Natural killer cell (primary cell): ENCODE measurements at regions not wholly inside any gene's neighbourhood (a gene's known extent, or its start where the extent isn't known, plus 50 kb on each side); places are given as distances from the start of the nearest gene placed in this dataset.

Source experiments
- ATAC-seq, 3 donors: fragments of 150-1000 bp in 2 of 3; fragments of 200-7000 bp in 1 of 3; cut with Tn5 transposase; 1 replicate in 1 of 3; 2 replicates in 2 of 3; pipeline ENCODE4 v1.10.0; 2021; ENCODE audit warnings: mild to moderate bottlenecking in 2 of 3, moderate library complexity in 2 of 3
- DNase-seq, 2 donors: peaks; one replicate each; pipeline versions ENCODE4 v3.0.0 to v3.0.0-alpha.2; 2013 to 2021; ENCODE audit warnings: mixed read lengths in 1 of 2
- H3K27ac ChIP-seq: one replicate; pipeline ENCODE4 v1.5.1; 2013; ENCODE audit warnings: mild to moderate bottlenecking, low read length
- H3K27me3 ChIP-seq: one replicate; pipeline ENCODE4 v1.6.1; 2013; ENCODE audit warnings: low read length; ENCODE audit not compliant: control insufficient read depth, insufficient read depth
- H3K36me3 ChIP-seq: one replicate; pipeline ENCODE4 v1.6.1; 2013; ENCODE audit warnings: low read length; ENCODE audit not compliant: control insufficient read depth, insufficient read depth
- H3K4me1 ChIP-seq: one replicate; pipeline ENCODE4 v1.6.1; 2013; ENCODE audit warnings: low read length; ENCODE audit not compliant: control insufficient read depth, insufficient read depth
- H3K4me3 ChIP-seq: one replicate; pipeline ENCODE4 v1.5.1; 2013; ENCODE audit warnings: low read length
- H3K9me3 ChIP-seq: one replicate; pipeline ENCODE4 v1.6.1; 2013; ENCODE audit warnings: low read length; ENCODE audit not compliant: control insufficient read depth, insufficient read depth
- H3K27ac Mint-ChIP-seq, 2 donors: one replicate each; pipeline ENCODE4 v1.8.0; 2022; ENCODE audit warnings: mild to moderate bottlenecking in 2 of 2, mixed read lengths in 2 of 2, moderate library complexity in 1 of 2
- H3K27me3 Mint-ChIP-seq, 2 donors: one replicate each; pipeline ENCODE4 v1.8.0; 2022; ENCODE audit warnings: low read depth in 2 of 2, mixed read lengths in 2 of 2
- H3K36me3 Mint-ChIP-seq: one replicate; pipeline ENCODE4 v1.8.0; 2022; ENCODE audit warnings: mixed read lengths
- H3K4me1 Mint-ChIP-seq, 2 donors: one replicate each; pipeline ENCODE4 v1.8.0; 2022; ENCODE audit warnings: mixed read lengths in 2 of 2
- H3K4me3 Mint-ChIP-seq: one replicate; pipeline ENCODE4 v1.8.0; 2022; ENCODE audit warnings: mild to moderate bottlenecking, moderate library complexity, mixed read lengths
- H3K9me3 Mint-ChIP-seq, 2 donors: one replicate each; pipeline ENCODE4 v1.8.0; 2022; ENCODE audit warnings: mixed read lengths in 2 of 2
- WGBS: methylation state at CpG from one replicate; pipeline ENCODE4 v1.1.7; 2013; ENCODE audit warnings: missing lambda C conversion rate; ENCODE audit not compliant: insufficient coverage; 5-methylcytosine and 5-hydroxymethylcytosine counted together
- intact Hi-C: fragments of 100-400 bp; cut with micrococcal nuclease; formaldehyde crosslinking; loops from one replicate; pipeline ENCODE4 v1.14.2; 2022
- TF ChIP-seq, protein P1 (sequence below): fragments of 200-600 bp; IDR thresholded peaks from one replicate; pipeline ENCODE4 v1.8.0; 2022; ENCODE audit warnings: antibody characterized with exemption

DNA sequence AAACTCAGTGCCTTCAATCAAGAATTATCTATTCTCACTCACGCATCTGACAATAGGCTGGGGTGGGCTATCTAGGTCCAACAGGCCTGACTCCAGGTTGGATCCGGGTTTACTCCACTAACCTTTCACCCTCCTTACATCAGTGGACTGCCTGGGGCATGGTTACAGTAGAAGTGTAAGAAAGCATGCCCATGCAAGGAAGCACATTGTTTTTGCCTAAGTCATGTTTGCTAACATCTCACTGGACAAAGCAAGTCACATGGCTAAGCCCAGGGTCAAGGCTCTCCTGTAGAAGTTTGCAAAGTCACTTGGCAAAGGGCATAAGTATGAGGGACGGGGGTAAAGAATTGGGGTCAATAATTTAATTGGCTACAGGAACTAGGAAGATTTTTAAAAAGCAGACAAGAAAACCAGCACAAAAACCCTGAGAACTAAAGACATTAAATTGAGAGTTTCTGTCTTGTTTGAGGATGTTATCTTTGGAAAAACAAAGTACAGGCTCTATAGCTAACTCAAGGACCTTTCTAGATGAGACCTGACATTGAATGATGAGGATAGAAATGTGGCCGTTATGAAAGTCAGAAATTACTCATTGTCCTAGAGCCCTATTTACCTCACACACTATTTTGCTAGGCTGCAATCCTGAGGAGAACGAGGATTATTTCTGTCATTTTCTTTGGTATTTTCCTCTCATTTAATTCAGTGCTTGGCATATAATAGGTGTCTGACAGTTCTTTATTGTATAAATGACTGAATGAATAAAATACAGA, 214.2 kb downstream of the IL20RB start:
- no peak for ATAC-seq
- no peak for DNase-seq
- H3K36me3 Mint-ChIP-seq: peaks cover 6% of the 10 kb centered on the region
- H3K27me3 Mint-ChIP-seq: peaks cover 0 to 11% of the 10 kb centered on the region in 2 donors
- Histone ChIP-seq H3K9me3 (no peaks in the 10 kb centered on the region), H3K4me1 (no peaks in the 10 kb centered on the region), H3K36me3 (no peaks in the 10 kb centered on the region), H3K27ac (no peak overlapping the region), H3K27me3 (no peaks in the 10 kb centered on the region), H3K4me3 (no peak overlapping the region)
- no peaks in the 10 kb centered on the region for H3K9me3 Mint-ChIP-seq
- H3K4me1 Mint-ChIP-seq: no peaks in the 10 kb centered on the region
- WGBS: 85% methylated on average over 2 of the region's 5 CpGs
- no peak overlapping the region for H3K4me3 Mint-ChIP-seq
- intact Hi-C loops: no loop called here
- TF ChIP-seq, protein P1, sequence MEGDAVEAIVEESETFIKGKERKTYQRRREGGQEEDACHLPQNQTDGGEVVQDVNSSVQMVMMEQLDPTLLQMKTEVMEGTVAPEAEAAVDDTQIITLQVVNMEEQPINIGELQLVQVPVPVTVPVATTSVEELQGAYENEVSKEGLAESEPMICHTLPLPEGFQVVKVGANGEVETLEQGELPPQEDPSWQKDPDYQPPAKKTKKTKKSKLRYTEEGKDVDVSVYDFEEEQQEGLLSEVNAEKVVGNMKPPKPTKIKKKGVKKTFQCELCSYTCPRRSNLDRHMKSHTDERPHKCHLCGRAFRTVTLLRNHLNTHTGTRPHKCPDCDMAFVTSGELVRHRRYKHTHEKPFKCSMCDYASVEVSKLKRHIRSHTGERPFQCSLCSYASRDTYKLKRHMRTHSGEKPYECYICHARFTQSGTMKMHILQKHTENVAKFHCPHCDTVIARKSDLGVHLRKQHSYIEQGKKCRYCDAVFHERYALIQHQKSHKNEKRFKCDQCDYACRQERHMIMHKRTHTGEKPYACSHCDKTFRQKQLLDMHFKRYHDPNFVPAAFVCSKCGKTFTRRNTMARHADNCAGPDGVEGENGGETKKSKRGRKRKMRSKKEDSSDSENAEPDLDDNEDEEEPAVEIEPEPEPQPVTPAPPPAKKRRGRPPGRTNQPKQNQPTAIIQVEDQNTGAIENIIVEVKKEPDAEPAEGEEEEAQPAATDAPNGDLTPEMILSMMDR: no peak
- no peak overlapping the region for H3K27ac Mint-ChIP-seq

DNA sequence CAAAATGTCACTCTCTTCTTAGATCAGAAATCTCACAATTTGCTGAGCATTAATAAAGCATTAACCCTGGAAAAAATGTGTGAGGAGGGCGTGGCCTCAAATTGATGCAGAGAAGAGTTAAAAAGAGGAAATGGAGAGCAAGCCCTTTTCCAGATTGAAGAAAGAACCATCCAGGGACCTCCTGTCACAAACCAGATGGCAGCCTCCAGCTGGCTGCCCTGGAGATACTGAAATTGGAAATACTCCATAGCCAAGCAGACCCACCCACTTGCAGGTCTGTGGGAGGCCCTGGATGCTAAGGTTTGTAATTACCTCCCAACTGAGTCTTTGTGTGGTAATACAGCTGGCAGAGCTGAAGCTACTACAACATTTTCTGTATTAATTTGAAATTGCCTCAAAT, 214.9 kb downstream of the IL20RB start:
- WGBS: 75% methylated on average over 1 of the region's 1 CpG
- ATAC-seq (no peak), DNase-seq (no peak)
- Mint-ChIP-seq H3K27ac (no peak overlapping the region), H3K36me3 (peaks cover 6% of the 10 kb centered on the region), H3K4me3 (no peak overlapping the region), H3K4me1 (no peaks in the 10 kb centered on the region), H3K27me3 (peaks cover 0 to 11% of the 10 kb centered on the region in 2 donors), H3K9me3 (no peaks in the 10 kb centered on the region)
- no peak overlapping the region for H3K27ac ChIP-seq
- intact Hi-C loops: no loop called here
- TF ChIP-seq, protein P1: no peak
- no peaks in the 10 kb centered on the region for H3K4me1 ChIP-seq
- H3K9me3 ChIP-seq: no peaks in the 10 kb centered on the region
- H3K27me3 ChIP-seq: no peaks in the 10 kb centered on the region
- H3K36me3 ChIP-seq: no peaks in the 10 kb centered on the region
- H3K4me3 ChIP-seq: no peak overlapping the region

DNA sequence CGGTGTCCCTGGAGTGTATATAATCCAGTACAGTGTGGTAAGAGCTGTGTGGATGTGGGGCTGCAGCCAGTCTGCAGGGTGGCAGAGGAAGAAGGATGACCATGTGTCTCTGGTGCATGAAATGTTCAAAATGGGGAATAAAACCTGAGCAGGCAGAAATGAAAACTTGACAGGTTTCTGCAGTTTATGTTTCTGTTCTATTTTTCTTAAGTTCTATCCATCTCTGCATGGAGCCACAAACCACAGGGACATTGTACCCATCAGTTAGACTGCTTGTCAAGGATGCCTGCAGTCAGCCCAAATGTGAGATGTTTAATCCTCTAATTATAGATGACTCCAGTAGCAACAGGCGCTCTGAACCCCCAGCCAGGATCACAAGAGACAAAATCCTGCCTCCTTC, 216.7 kb downstream of the IL20RB start:
- Histone ChIP-seq H3K4me3 (no peak overlapping the region), H3K36me3 (no peaks in the 10 kb centered on the region), H3K4me1 (no peaks in the 10 kb centered on the region), H3K27ac (no peak overlapping the region), H3K27me3 (no peaks in the 10 kb centered on the region), H3K9me3 (no peaks in the 10 kb centered on the region)
- intact Hi-C loops: no loop called here
- TF ChIP-seq, protein P1: no peak
- DNase-seq (no peak), ATAC-seq (no peak)
- H3K27ac Mint-ChIP-seq: no peak overlapping the region
- H3K9me3 Mint-ChIP-seq: no peaks in the 10 kb centered on the region
- H3K4me3 Mint-ChIP-seq: no peak overlapping the region
- WGBS: 63% methylated on average over 2 of the region's 2 CpGs
- H3K27me3 Mint-ChIP-seq: peaks cover 0 to 11% of the 10 kb centered on the region in 2 donors
- H3K36me3 Mint-ChIP-seq: peaks cover 6% of the 10 kb centered on the region
- H3K4me1 Mint-ChIP-seq: no peaks in the 10 kb centered on the region

DNA sequence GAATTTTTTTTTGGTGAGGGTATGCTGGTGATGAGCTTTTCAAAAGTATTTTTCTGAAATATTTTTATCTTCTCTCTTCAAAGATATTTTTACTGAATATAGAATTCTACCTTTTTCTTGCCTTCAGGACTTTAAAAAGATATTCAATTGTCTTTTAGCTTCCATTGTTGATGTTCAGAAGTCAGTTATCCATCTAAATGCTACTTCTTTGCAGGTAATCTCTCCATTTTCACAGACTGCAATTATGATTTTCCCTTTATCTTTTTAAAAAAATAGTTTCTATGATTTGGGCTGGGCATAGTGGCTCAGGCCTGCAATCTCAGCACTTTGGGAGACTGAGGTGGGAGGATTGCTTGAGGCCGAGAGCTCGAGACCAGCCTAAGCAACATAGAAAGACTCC, 222.4 kb downstream of the IL20RB start:
- Histone ChIP-seq H3K4me3 (no peak overlapping the region), H3K4me1 (no peaks in the 10 kb centered on the region), H3K27me3 (no peaks in the 10 kb centered on the region), H3K9me3 (peaks cover 2% of the 10 kb centered on the region), H3K36me3 (no peaks in the 10 kb centered on the region), H3K27ac (no peak overlapping the region)
- Mint-ChIP-seq H3K36me3 (no peaks in the 10 kb centered on the region), H3K4me1 (no peaks in the 10 kb centered on the region), H3K9me3 (peaks cover 2 to 6% of the 10 kb centered on the region in 2 donors), H3K4me3 (no peak overlapping the region), H3K27me3 (peaks cover 0 to 3% of the 10 kb centered on the region in 2 donors), H3K27ac (no peak overlapping the region)
- ATAC-seq: no peak
- no CpG with 5 or more reads among the region's 2 CpGs for WGBS
- DNase-seq: no peak
- intact Hi-C loops: no loop called here
- TF ChIP-seq, protein P1: no peak
